NCI-H2227 treated with DMSO at 0.1 percent for 48 hours (cell line): ENCODE measurements at regions not wholly inside any gene's neighbourhood (a gene's known extent, or its start where the extent isn't known, plus 50 kb on each side); places are given as distances from the start of the nearest gene placed in this dataset.
"Not testable (repeated sequence)": the region's sequence is repeated elsewhere in the genome, so short reads cannot be mapped to it uniquely, and the experiment has no call there.

Source experiments
- DNase-seq: peaks from one replicate; lab custom pipeline; 2025; lab: John Stamatoyannopoulos, UW

- DNase-seq: no peak
Observed at GRCh38 chr11:23764286-23764685, 732.6 kb upstream of the LUZP2 start.

DNA sequence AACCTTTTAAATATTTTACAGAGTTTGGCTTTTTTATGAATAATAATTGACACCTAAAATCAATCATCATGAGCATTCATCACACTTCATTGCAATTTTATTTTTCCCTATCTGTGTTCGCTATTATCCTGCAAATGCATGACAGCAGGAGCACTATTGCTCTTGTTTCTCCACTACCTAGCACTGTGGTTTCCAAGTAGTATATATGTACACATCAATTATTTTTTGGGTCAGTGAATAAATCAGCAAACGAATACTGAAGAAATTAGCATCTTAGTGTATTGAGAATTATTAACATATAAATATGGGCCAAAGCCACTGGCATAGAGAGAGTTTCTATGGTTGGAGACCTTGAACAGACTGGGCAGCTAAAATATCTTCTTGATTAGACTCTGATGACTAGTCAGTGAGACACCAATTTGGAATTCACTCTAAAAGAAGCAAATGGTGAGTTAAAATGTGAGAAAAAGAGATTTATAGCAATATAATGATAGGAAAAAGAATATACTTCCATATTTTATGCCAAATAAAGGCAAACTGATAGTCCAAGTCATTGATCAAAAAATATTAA is 731.1 kb upstream of the LUZP2 start:
- no peak for DNase-seq

DNA sequence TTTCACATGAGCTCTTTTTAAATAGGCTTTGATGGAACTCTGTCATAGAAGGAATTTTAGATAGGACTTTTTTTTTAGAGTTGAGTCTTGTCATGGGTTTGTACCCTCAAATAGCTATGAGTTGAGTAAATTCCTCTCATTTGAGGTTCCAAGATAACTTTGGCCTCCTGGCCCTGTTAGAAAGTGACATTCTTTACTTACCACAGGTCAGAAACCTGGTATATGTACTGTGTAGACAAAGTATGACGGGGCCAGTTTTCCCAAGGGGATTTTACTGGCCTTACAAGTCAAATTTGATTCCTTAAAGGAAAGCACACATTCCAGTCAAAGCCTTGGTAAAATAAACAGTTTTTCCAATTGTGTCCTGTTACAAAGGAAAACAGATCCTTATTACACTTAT is 729.3 kb upstream of the LUZP2 start:
- no peak for DNase-seq

DNA sequence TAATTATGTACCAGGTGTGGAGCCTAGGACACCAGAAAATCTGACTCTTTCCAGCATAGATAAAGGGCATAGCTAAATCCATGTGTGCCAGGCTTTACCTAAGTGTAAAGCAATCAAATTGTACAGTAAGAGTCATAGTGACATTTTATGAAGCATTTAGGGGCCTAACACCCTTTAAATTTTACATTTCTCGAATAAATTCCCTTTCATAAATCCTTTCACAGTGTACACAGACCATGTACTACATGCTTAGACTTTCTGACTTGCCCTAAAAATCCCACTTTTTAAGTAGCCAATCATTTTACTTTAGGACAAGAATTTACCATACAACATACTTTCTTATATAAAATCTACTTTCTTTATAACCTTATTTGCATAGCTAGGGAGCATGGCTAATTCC is 727.6 kb upstream of the LUZP2 start:
- DNase-seq: no peak

DNA sequence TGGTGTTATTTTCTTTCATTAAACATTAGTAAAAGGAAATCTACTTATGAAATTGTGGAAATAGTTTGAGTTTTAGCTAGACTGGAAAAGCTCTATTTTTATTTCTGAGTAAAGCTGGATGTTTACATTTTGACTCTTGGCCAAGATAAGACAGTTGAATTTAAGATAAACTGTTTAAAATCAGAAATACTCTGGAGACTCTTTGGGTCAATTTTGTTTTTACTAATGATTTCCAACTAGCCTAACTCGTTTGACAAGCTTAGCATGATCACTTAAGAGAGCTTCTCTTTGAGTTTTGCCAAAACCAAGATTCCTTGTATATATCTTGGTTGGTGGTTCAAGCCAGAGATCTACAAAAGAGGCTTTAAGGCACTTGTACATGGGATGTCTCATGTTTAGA is 724.8 kb upstream of the LUZP2 start:
- no peak for DNase-seq

- no peak for DNase-seq
Observed at GRCh38 chr11:23778971-23779370, 717.9 kb upstream of the LUZP2 start.

DNA sequence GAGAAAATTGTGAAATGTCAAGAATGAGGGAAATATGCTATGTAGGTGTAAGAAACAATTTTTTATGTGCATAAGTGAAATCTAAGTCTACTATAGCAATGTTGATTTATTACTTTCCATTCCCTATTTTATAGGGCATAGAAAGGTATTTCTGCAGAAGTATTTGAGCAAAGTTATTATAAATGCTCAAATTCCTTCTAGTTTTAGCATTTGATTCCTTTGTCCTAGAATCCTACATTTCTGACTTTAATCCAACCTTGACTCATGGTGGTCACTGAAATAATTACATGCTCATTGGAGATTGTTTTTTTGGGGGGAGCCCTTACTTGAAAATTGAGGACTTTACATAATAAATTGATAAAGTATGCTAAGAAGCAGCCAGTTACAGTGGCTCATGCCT is 716.6 kb upstream of the LUZP2 start:
- DNase-seq: no peak

DNA sequence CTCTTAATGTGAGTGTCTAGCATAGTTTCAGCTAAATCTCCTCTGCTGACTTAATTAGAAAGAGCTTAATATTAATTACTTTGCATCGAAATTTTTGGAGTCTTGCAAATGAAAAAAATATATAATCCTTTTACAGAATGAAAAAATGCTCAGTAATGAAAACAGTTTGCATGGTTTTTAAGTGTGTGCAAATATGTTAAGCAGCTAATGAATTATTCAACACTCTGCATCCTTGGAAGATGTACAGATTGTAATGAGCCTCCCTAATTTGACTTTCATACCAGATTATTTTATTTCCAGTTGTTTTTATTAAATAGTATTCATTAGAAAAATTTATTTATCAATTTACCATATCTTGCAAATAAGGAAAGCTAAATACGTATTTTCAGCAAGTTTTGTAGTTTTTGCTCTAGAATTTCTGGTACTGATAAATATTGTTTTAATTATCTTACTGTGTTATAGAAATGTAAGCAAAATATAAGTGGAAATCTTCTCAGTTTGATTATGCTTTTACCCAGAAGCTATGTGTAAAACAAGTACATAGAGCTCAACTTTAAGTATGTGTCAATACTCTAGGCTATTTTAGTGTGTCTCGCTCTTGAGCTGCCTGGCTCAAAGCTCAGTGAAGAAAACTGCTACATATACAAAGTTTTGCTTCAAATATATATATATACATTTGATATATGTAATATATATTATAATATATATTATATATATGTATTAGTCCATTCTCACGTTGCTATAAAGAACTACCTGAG is 714.9 kb upstream of the LUZP2 start:
- DNase-seq: no peak

- DNase-seq: not testable (repeated sequence)
Observed at GRCh38 chr11:23786974-23787373, 709.9 kb upstream of the LUZP2 start.

DNA sequence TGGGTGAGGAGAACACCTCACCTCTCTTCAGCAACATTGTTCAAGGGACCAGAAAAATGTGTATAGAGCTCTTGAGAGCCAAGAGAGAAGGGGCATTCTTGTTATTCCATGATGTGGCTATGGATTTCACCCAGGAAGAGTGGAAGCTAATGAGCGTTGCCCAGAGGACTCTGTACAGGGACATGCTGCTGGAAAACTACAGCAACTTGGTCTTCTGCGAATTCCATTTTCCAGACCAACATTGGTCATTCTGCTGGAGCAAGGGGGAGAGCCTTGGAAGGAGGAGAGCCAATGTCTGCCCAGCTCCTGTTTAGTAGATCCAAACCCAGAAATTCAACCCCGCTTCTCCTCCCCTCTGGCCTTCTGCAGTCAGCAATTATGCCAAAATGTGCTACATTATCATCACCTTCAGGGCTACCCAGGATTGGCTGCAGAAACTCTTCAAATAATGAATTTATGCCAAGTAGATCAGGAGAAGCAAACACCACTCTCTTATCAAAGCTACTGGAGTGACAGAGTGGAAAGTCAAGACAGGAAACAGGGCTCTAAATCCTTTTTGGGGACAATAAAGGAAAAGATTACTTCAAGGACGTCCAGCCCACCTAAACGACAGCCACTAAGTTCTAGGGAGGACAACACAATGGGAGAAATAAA is 707.5 kb upstream of the LUZP2 start:
- no peak for DNase-seq

DNA sequence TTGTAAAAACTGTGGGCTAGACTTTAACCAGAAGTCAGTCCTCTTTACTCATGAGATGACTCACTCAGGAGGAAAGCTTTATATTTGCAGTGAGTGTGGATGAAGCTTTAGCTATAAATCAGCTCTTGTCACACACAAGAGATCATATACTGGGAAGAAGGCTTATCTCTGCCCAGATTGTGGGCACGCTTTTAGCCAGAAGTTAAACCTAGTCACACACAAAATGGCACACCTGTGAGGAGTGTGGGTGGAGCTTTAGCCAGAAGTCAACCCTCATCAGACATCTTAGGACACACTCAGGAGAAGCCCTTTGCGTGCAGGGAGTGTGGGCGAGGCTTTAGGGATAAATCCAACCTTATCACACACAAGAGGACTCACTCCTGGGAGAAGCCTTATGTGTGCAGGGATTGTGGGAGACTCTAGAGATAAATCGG is 706.9 kb upstream of the LUZP2 start:
- DNase-seq: no peak

DNA sequence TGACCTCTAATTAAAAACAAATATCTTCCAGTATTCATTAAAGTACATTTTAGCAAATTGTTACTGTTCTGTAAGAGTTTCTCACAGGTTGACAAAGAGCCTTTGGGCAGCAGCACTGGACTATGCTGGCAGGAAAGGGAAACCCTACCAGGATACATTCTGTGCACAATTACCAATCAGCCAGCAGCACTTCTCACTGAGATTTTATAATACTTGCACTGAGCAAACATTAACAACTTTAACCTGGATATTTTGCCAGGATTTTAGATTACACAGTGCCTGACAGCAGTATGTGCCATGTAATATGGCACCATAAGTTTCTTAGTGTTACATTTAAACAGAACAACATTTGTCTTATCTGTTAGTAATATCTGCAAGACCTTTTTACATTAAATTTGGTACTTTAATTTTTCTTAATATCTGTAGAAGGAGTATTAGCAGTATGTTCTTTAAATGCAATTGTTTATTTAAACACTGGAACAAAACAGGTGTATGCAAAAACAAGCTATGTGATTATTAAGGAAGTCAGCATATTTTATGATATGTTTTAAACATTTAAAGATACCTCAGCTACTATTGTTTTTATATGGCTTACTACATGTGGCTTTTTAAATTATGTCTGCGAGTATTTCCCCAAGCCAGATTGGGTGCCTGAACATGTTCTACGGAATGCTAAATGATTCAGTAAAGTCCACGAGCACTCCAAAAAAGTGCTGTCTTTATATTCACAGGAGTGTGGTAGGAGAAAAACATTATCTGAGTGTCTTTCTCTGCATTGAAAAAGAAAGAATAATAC is 699.0 kb upstream of the LUZP2 start:
- DNase-seq: no peak

- not testable (repeated sequence) for DNase-seq
Observed at GRCh38 chr11:23834306-23834705, 662.5 kb upstream of the LUZP2 start.

DNA sequence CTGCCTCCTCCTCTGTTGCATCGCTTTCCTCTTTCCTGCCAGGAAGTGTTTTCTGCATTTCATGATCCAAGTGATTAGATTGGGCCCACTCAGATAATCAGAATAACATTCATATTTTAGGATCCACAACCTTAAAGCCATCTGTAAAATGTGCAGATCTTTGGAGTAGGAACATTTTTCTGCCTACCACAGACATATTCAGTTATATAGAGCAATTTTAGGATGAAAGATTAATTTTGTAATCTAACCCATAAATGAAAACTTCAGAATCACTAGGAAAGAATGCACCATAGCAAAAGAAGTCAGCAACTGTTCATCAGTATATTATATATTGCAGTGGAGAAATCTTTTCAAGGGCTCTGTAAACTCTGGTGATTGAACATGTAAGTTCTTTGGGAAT is 659.9 kb upstream of the LUZP2 start:
- no peak for DNase-seq

- no peak for DNase-seq
Observed at GRCh38 chr11:23840872-23841271, 656.0 kb upstream of the LUZP2 start.

GRCh38 chr11:23846902-23847422 is 649.9 kb upstream of the LUZP2 start:
- DNase-seq: no peak

DNA sequence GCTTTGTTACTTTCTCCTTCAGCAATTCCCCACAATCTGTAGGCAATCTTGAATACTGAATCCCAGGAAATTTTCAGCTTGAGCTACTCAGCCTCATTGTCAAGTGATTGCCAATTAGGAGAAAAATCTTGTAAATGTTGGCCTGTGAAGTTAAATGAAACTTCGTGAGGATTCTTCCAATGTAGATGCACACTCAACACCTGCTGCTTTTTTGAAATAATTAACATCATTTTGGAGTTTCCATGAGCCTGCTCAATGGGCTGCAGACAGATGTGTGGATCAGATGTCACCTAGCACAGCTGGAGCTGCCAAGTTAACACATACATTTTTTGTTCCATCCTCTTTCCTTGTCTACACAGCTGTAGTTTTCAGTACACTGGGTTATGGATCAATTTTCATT is 645.6 kb upstream of the LUZP2 start:
- DNase-seq: no peak

DNA sequence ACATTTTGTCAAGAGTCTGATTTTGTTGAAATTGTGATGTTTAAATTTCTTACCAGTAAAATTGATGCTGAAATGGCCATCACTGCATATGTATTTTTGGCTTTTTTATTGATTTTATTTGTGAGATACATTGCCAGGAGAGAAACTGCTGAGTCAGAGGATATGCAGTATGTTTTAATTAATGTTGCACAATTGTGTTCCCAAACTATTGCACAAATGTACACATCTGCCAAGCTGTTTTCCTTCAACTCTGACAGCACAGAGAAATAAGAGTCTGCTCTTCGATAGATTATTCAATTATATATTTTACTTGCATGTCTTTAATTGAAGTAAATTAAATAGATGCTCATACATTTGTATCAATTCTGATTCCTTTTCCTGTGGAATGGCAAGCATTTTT is 640.2 kb upstream of the LUZP2 start:
- no peak for DNase-seq

DNA sequence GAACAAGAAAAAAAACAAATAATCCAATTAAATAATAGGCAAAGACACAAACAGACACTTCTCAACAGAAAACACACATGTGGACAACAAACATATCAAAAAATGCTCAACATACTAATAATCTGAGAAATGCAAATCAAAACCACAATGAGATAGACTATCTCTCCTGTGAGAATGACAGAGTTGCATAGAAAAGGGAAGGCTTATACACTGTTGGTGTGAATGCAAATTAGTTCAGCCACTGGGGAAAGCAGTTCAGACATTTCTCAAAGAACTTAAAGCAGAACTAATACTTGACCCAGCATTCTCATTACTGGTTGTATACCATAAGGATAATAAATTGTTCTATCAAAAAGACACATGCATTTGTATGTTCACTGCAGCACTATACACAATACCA is 637.8 kb upstream of the LUZP2 start:
- no peak for DNase-seq

DNA sequence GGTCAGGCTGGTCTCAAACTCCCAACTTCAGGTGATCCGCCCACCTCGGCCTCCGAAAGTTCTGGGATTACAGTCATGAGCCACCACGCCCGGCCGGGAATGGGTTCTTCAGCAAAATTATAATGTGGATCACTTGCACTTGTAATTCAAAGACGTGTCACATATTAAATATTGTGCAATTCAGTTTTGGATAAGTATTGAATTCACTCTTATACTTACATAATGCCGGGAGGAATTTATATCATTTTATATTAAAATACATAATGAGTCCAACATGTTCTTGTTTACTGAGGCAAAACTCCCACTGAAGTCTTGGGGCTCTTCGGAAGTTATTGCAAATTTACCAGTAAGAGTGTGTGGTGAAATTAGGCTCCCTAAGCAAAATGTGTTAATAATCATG is 635.2 kb upstream of the LUZP2 start:
- DNase-seq: no peak

GRCh38 chr11:23865341-23865975 is 631.4 kb upstream of the LUZP2 start:
- no peak for DNase-seq

DNA sequence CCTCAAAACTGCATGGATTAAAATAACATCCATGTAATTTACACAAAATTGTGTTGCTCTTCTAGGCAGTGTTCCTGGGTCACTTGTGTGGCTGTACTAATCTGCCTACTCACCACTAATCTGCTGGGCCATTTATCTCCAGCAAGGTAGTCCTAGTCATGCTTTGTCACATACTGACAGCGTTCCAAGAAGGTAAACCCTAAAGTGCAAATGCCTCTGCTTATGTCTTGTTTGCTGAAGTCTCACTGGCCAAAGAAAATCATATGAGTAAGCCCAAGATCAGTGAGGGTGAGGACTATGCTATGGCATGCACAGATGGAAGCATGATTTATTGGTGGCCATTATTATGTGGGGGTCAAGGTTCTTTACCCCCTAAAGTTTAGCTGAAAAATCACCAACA is 630.2 kb upstream of the LUZP2 start:
- DNase-seq: no peak
